CD14-positive monocyte (primary cell): ENCODE measurements at regions not wholly inside any gene's neighbourhood (a gene's known extent, or its start where the extent isn't known, plus 50 kb on each side); places are given as distances from the start of the nearest gene placed in this dataset.
"Not testable (repeated sequence)": the region's sequence is repeated elsewhere in the genome, so short reads cannot be mapped to it uniquely, and the experiment has no call there.

Experiments used
- DNase-seq, 3 donors: peaks; one replicate each; pipeline ENCODE4 v3.0.0-alpha.2; 2011 to 2022
- H2AFZ ChIP-seq: 2 replicates; pipeline ENCODE4 v1.6.0; 2012; ENCODE audit warnings: mild to moderate bottlenecking, low read depth, low read length, inconsistent platforms; ENCODE audit not compliant: insufficient read depth, poor library complexity, severe bottlenecking
- H3K27ac ChIP-seq, 2 donors: 1 replicate in 1 of 2; 2 replicates in 1 of 2; pipeline ENCODE4 v1.5.1; 2012 to 2013; ENCODE audit warnings: low read length in 2 of 2, control low read depth in 1 of 2, inconsistent platforms in 1 of 2, low read depth in 1 of 2, mild to moderate bottlenecking in 1 of 2
- H3K27me3 ChIP-seq, 2 donors: one replicate each; pipeline versions ENCODE4 v1.6.0 to v1.6.1; 2011 to 2013; ENCODE audit warnings: low read length in 2 of 2; ENCODE audit not compliant: control insufficient read depth in 2 of 2, insufficient read depth in 2 of 2
- H3K36me3 ChIP-seq, 2 donors: replicated peaks in 1 of 2; 1 replicate in 1 of 2; 2 replicates in 1 of 2; pipeline versions ENCODE4 v1.5.1 to v1.6.1; 2012 to 2013; ENCODE audit warnings: low read length in 2 of 2, control low read depth in 1 of 2, inconsistent platforms in 1 of 2, mild to moderate bottlenecking in 1 of 2; ENCODE audit not compliant: insufficient read depth in 2 of 2, control insufficient read depth in 1 of 2
- H3K4me1 ChIP-seq, 2 donors: 1 replicate in 1 of 2; 2 replicates in 1 of 2; pipeline versions ENCODE4 v1.5.1 to v1.6.1; 2012 to 2013; ENCODE audit warnings: low read length in 2 of 2, control low read depth in 1 of 2, inconsistent platforms in 1 of 2, mild to moderate bottlenecking in 1 of 2, moderate library complexity in 1 of 2; ENCODE audit not compliant: insufficient read depth in 2 of 2, control insufficient read depth in 1 of 2
- H3K4me2 ChIP-seq: replicated peaks from 2 replicates; pipeline ENCODE3; 2012; ENCODE audit warnings: low read length, moderate library complexity, mild to moderate bottlenecking; ENCODE audit not compliant: poor library complexity, severe bottlenecking; ENCODE audit errors: extremely low read depth
- H3K4me3 ChIP-seq, 3 experiments: fragments of 200-600 bp in 1 of 3; sonication (generic) in 1 of 3; replicated peaks in 1 of 3; 1 replicate in 2 of 3; 2 replicates in 1 of 3; pipeline ENCODE4 v1.5.1; 2011 to 2013; ENCODE audit warnings: low read length in 3 of 3, mild to moderate bottlenecking in 3 of 3, control low read depth in 2 of 3, low read depth in 2 of 3, inconsistent platforms in 1 of 3, moderate library complexity in 1 of 3
- H3K79me2 ChIP-seq: 2 replicates; pipeline ENCODE4 v1.6.0; 2012; ENCODE audit warnings: mild to moderate bottlenecking, control low read depth, inconsistent platforms, low read length, moderate library complexity; ENCODE audit not compliant: insufficient read depth
- H3K9ac ChIP-seq: 2 replicates; pipeline ENCODE4 v1.6.0; 2017; ENCODE audit warnings: low read length, mild to moderate bottlenecking; ENCODE audit not compliant: insufficient read depth, poor library complexity, severe bottlenecking
- H3K9me3 ChIP-seq, 2 donors: replicated peaks in 1 of 2; 1 replicate in 1 of 2; 2 replicates in 1 of 2; pipeline versions ENCODE4 v1.5.1 to v1.6.1; 2012 to 2013; ENCODE audit warnings: low read length in 2 of 2, control low read depth in 1 of 2; ENCODE audit not compliant: control insufficient read depth in 1 of 2, insufficient read depth in 1 of 2
- H4K20me1 ChIP-seq: 2 replicates; pipeline ENCODE4 v1.6.0; 2012; ENCODE audit warnings: mild to moderate bottlenecking, low read length, control low read depth, moderate library complexity; ENCODE audit not compliant: insufficient read depth
- H3K27ac Mint-ChIP-seq, 7 donors: one replicate each; pipeline ENCODE4 v1.8.0; 2020; ENCODE audit warnings: mild to moderate bottlenecking in 7 of 7, mixed read lengths in 7 of 7, moderate library complexity in 6 of 7, inconsistent platforms in 2 of 7
- H3K27me3 Mint-ChIP-seq, 3 donors: one replicate each; pipeline ENCODE4 v1.8.0; 2021 to 2022; ENCODE audit warnings: low read depth in 3 of 3, mild to moderate bottlenecking in 3 of 3, mixed read lengths in 3 of 3, moderate library complexity in 3 of 3, inconsistent platforms in 1 of 3
- H3K36me3 Mint-ChIP-seq, 2 donors: one replicate each; pipeline ENCODE4 v1.8.0; 2020; ENCODE audit warnings: mixed read lengths in 2 of 2, inconsistent platforms in 1 of 2, mild to moderate bottlenecking in 1 of 2
- H3K4me1 Mint-ChIP-seq: one replicate; pipeline ENCODE4 v1.8.0; 2020; ENCODE audit warnings: mild to moderate bottlenecking, mixed read lengths
- H3K4me3 Mint-ChIP-seq, 2 donors: one replicate each; pipeline ENCODE4 v1.8.0; 2020; ENCODE audit warnings: mild to moderate bottlenecking in 2 of 2, mixed read lengths in 2 of 2, moderate library complexity in 1 of 2
- H3K9me3 Mint-ChIP-seq, 7 donors: one replicate each; pipeline ENCODE4 v1.8.0; 2020 to 2022; ENCODE audit warnings: mixed read lengths in 7 of 7, mild to moderate bottlenecking in 6 of 7, moderate library complexity in 6 of 7, inconsistent platforms in 2 of 7
- WGBS: methylation state at CpG from one replicate; pipeline ENCODE4 v1.1.5; 2013; ENCODE audit warnings: missing lambda C conversion rate; ENCODE audit not compliant: insufficient coverage; 5-methylcytosine and 5-hydroxymethylcytosine counted together
- intact Hi-C, 2 donors: fragments of 100-400 bp; cut with micrococcal nuclease; formaldehyde crosslinking; loops; one replicate each; pipeline versions ENCODE4 v1.15.0 to v1.15.1; 2023
- TF ChIP-seq, protein P1 (sequence below): fragments of 200-600 bp; IDR thresholded peaks from one replicate; pipeline ENCODE4 v1.8.0; 2022; ENCODE audit warnings: antibody characterized with exemption, mild to moderate bottlenecking

DNA sequence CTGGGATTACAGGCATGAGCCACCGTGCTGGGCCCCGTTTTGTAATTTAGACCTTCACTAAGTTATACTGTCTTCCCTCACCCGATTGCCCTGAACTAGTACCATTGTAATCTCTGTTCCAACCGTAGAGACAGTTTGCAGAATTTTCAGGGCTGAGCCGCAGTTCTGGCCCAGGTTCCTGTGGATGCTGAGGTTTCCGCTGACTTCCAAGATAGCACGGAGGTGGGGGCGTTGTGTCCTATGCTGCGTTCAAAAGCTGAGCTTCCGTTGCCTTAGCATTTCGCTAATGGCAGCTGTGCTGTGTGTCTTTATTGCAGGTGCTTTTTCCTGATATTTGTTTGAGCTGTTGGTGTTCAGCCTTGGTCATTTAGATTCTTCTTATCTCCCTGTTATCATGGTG, 137.0 kb downstream of the SOX4 start:
- Histone ChIP-seq H3K79me2 (no peaks in the 10 kb centered on the region), H3K9me3 (no peaks in the 10 kb centered on the region), H4K20me1 (no peaks in the 10 kb centered on the region), H3K4me2 (no peak overlapping the region), H3K27me3 (no peaks in the 10 kb centered on the region), H3K4me3 (no peak overlapping the region), H3K27ac (no peak overlapping the region), H3K4me1 (no peaks in the 10 kb centered on the region), H3K36me3 (no peaks in the 10 kb centered on the region), H2AFZ (no peak overlapping the region), H3K9ac (no peak overlapping the region)
- Mint-ChIP-seq H3K36me3 (no peaks in the 10 kb centered on the region), H3K4me1 (peaks cover 3% of the 10 kb centered on the region), H3K27me3 (no peaks in the 10 kb centered on the region), H3K27ac (no peak overlapping the region), H3K9me3 (peaks cover 0 to 3% (median 0%) of the 10 kb centered on the region in 7 donors), H3K4me3 (no peak overlapping the region)
- TF ChIP-seq, protein P1, sequence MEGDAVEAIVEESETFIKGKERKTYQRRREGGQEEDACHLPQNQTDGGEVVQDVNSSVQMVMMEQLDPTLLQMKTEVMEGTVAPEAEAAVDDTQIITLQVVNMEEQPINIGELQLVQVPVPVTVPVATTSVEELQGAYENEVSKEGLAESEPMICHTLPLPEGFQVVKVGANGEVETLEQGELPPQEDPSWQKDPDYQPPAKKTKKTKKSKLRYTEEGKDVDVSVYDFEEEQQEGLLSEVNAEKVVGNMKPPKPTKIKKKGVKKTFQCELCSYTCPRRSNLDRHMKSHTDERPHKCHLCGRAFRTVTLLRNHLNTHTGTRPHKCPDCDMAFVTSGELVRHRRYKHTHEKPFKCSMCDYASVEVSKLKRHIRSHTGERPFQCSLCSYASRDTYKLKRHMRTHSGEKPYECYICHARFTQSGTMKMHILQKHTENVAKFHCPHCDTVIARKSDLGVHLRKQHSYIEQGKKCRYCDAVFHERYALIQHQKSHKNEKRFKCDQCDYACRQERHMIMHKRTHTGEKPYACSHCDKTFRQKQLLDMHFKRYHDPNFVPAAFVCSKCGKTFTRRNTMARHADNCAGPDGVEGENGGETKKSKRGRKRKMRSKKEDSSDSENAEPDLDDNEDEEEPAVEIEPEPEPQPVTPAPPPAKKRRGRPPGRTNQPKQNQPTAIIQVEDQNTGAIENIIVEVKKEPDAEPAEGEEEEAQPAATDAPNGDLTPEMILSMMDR, result no peak
- 96% methylated on average over 10 of the region's 11 CpGs for WGBS
- DNase-seq, result no peak
- intact Hi-C loops, result no loop called here

DNA sequence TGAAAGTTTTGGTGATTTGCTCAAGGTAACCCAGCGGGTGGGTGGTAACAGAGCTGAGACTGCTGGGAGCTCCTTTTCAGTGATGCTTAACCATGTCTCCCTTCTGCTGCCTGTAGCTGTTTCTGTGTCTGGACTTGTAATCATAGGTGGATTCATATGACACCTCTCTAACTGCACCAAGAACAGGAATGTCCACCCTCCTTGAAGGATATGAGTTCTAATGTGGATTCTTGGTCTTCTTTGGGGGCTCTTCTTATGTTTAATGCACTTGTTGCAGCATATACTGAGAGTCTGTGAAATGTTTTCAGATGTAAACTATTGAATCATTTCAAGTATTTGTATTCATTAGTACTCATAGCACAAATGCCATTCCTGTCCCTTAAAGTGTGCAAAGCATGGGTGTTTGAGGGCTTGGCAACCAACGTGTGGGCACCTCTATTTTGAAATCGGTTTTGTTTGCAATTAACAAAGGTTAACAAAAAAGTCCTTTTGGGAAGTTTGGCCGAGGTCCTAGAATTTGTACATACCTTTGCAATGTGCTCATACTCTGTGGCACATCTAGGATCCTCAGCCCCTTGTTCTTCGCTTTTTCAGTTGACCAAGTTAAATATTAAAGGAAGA, 138.0 kb downstream of the SOX4 start:
- Histone ChIP-seq H3K4me3 (no peak overlapping the region), H3K27me3 (no peaks in the 10 kb centered on the region), H3K27ac (no peak overlapping the region), H4K20me1 (no peaks in the 10 kb centered on the region), H3K4me2 (no peak overlapping the region), H3K9ac (no peak overlapping the region), H3K9me3 (no peaks in the 10 kb centered on the region), H2AFZ (no peak overlapping the region), H3K79me2 (no peaks in the 10 kb centered on the region), H3K4me1 (no peaks in the 10 kb centered on the region), H3K36me3 (no peaks in the 10 kb centered on the region)
- Mint-ChIP-seq H3K4me1 (peaks cover 3% of the 10 kb centered on the region), H3K4me3 (no peak overlapping the region), H3K27me3 (no peaks in the 10 kb centered on the region), H3K36me3 (no peaks in the 10 kb centered on the region), H3K9me3 (peaks cover 0 to 3% (median 0%) of the 10 kb centered on the region in 7 donors), H3K27ac (no peak overlapping the region)
- WGBS, result 90% methylated on average over 2 of the region's 5 CpGs
- TF ChIP-seq, protein P1, result no peak
- intact Hi-C loops, result no loop called here
- DNase-seq, result no peak

DNA sequence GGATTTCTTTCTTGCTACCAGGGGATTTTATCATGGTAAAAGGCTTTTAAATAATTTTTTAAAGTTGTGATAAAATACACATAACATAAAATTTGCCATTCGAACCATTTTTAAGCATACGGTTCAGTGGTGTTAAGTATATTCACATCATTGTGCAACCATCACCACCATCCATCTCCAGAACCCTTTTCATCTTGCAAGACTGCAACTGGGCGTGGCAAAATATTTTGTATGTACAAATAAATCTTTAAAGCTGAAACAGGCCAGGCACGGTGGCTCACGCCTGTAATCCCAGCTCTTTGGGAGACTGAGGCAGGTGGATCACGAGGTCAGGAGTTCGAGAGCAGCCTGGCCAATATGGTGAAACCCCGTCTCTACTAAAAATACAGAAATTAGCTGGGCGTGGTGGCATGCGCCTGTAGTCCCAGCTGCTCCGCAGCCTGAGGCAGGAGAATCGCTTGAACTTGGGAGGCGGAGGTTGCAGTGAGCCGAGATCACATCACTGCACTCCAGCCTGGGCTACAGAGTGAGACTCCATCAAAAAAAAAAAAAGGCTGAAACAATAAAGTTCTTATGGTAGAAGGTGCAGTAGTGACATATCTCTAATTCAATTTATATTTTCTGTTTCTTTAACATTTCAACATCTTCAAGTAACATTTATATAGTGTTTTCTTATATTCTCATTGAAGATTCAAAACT, 138.6 kb downstream of the SOX4 start:
- H3K4me3 Mint-ChIP-seq, H2AFZ ChIP-seq, H3K9me3 Mint-ChIP-seq, H3K79me2 ChIP-seq, DNase-seq, H3K27ac Mint-ChIP-seq, H4K20me1 ChIP-seq, H3K27me3 ChIP-seq, H3K27me3 Mint-ChIP-seq, H3K4me2 ChIP-seq, H3K9ac ChIP-seq, intact Hi-C loops, H3K9me3 ChIP-seq, H3K4me3 ChIP-seq, H3K27ac ChIP-seq, H3K4me1 Mint-ChIP-seq, H3K36me3 Mint-ChIP-seq, H3K36me3 ChIP-seq, H3K4me1 ChIP-seq: not testable (repeated sequence)
- WGBS, result 96% methylated on average over 4 of the region's 14 CpGs
